GM12872 (cell line): ENCODE measurements at regions not wholly inside any gene's neighbourhood (a gene's known extent, or its start where the extent isn't known, plus 50 kb on each side); places are given as distances from the start of the nearest gene placed in this dataset.

ENCODE experiments used
- TF ChIP-seq, protein P1 (sequence below): IDR thresholded peaks from 3 replicates; pipeline ENCODE4 v1.5.1; 2011; ENCODE audit warnings: low read depth, mild to moderate bottlenecking, low read length, moderate library complexity; ENCODE audit not compliant: insufficient read depth

DNA sequence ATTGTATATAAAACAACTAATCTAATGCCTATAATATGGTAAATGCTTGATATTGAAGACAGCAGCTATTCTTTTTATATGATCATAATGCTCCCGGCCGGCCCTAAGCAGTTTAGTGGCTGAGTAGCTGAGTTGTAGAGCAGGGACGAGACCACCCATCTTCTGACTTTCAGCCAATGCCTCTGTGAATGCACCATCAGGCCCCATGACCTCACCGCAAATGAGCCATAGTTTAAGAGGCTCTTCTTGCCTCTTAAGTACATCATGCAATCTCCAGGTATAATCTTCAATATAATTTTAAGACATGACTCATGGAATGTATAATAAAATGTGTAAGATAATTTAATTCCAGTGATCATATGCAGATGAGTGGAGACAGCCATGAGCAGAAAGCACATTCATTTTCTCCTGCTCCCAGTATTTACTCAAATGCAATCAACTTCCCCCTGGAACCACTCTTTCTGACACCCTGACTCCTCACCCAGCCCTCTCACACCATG is 78.9 kb upstream of the SNX9 start:
- TF ChIP-seq, protein P1, sequence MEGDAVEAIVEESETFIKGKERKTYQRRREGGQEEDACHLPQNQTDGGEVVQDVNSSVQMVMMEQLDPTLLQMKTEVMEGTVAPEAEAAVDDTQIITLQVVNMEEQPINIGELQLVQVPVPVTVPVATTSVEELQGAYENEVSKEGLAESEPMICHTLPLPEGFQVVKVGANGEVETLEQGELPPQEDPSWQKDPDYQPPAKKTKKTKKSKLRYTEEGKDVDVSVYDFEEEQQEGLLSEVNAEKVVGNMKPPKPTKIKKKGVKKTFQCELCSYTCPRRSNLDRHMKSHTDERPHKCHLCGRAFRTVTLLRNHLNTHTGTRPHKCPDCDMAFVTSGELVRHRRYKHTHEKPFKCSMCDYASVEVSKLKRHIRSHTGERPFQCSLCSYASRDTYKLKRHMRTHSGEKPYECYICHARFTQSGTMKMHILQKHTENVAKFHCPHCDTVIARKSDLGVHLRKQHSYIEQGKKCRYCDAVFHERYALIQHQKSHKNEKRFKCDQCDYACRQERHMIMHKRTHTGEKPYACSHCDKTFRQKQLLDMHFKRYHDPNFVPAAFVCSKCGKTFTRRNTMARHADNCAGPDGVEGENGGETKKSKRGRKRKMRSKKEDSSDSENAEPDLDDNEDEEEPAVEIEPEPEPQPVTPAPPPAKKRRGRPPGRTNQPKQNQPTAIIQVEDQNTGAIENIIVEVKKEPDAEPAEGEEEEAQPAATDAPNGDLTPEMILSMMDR = no peak

DNA sequence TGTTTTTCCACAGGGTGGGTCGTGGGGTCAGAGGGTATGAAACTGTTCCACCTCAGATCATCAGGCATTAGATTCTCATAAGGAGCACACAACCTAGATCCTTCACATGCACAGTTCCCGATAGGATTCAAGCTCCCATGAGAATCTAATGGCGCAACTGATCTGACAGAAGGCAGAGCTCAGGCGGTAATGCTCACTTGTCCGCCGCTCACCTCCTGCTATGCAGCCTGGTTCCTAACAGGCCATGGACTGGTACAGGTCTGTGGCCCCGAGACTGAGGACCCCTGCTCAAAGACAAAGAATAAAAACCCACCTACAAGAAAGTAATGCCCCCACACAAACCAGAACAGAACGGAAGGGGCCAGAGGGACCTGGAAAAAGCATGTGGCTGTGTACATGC is 76.1 kb upstream of the SNX9 start:
- TF ChIP-seq, protein P1 = no peak

DNA sequence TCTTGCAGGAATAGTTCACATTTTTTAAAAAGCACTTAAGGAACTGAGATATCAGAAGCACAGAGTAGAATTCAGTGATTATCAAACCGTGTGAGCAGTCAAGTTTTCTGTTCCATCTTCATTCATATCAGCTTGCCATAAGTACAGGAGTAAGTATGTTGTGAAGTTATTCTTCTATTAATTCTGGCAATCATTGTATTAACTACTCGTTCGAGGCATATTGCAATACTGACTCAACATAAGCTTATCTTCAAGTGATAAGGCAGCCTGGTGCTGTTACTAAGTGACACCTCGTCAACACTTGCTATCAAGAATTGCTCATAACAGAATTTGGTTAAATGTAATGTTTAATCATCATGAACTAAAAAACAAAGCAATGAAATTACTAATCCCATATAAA is 75.7 kb upstream of the SNX9 start:
- TF ChIP-seq, protein P1 = no peak

DNA sequence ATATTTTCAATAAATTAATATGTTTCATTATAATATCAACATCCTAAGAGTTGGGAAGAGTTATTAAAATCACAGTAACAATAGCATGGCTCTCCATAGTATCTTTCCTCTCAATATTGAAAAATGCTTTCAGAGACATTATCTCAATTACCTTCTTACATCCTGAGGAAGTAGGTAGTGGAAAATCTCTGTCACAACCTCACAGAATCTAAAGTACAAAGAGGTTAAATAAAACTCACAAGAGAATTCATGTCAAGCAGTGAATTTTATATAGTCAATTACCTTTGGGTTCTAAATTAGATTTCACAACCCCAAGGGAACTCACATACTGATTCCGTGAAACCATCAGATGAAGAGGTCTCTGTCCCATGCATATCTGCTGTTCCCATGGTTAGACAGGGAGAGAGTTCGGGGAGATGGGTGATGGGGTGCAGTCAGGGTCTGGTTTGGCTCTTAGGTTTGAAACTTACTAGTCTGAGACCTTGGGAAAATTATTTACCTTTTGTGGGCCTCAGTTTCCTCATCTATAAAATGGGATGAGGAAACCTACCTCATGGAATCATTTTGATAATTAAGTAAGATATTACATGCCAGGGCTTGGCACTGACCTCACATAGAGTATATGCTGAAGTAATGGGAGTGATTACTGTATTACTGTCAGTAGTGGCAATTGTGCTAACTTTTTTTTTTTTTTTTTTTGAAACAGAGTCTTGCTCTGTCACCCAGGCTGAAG is 74.0 kb upstream of the SNX9 start:
- TF ChIP-seq, protein P1 = no peak

DNA sequence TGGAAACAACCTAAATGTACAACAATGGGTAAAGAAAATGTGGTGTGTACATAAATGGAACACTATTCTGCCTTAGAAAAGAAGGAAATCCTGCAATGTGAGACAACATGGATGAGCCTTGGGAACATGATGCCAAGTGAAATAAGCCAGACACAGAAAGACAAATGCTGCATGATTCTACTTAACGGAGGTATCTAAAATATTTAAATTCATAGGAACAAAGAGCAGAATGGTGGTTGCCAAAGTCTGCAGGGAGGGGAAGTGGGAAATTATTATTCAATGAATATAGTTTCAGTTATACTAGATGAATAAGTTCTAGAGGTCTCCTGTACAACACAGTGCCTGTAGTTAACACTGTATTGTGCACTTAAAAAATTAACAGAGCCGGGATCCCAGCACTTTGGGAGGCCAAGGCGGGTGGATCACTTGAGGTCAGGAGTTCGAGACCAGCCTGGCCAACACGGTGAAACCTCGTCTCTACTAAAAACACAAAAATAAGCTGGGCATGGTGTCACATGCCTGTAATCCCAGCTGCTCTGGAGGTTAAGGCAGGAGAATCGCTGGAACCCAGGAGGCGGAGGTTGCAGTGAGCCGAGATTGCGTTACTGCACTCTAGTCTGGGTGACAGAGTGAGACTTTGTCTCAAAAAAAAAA is 71.4 kb upstream of the SNX9 start:
- TF ChIP-seq, protein P1 = no peak

DNA sequence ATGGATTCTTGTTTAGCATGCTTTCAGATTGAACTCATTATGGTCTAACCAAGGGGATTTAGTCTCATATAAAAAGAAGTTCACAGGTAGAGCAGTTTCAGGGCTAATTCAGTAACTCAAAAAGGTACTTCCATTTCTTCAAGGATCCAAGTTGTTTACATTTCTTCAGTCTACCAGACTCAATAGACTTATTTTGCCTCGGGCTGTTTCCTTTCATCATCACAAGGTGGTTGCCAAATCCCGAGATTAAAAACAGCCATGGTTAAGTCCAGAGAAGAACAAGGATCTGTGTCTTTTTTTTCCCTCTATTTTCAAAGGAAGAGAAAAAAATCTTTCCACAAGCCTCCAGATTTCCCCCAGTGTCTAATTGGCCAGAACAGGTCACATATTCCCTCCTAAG is 69.8 kb upstream of the SNX9 start:
- TF ChIP-seq, protein P1 = no peak

DNA sequence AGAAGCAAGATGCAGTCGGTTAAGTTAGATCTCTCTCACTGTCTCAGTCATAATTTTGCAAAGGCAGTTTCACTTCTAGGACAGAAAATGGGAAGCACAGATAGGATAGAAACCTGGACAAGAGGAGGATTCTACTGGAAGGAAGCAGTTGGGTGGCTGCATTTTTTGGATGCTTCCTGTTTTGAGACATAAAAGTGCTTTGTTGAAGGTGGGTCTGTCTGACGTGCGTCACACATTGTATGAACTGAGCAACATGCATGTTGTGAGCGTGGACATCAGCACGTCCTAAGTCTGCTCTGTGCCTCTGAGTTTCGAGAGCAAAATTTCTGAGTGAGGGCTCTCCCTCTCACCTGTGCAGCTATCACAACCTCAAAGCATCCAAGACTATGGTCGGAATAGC is 68.7 kb upstream of the SNX9 start:
- TF ChIP-seq, protein P1 = no peak
